IPS-18c (cell line): ENCODE measurements at regions not wholly inside any gene's neighbourhood (a gene's known extent, or its start where the extent isn't known, plus 50 kb on each side); places are given as distances from the start of the nearest gene placed in this dataset.
"Not testable (repeated sequence)": the region's sequence is repeated elsewhere in the genome, so short reads cannot be mapped to it uniquely, and the experiment has no call there.

Experiments
- H3K4me3 ChIP-seq: 2 replicates; pipeline ENCODE4 v1.7.0; 2013; ENCODE audit warnings: low read depth, mild to moderate bottlenecking, low read length, moderate library complexity; ENCODE audit not compliant: insufficient read depth
- H3K9me3 ChIP-seq: one replicate; pipeline ENCODE4 v1.6.1; 2013; ENCODE audit warnings: mild to moderate bottlenecking, low read length, moderate library complexity; ENCODE audit not compliant: control insufficient read depth, insufficient read depth

GRCh38 chr4:126486377-126486776 is 1146.4 kb upstream of the INTU start:
- Histone ChIP-seq H3K4me3 (no peak overlapping the region), H3K9me3 (no peaks in the 10 kb centered on the region)

- Histone ChIP-seq H3K9me3 (no peaks in the 10 kb centered on the region), H3K4me3 (no peak overlapping the region)
These were observed 1142.8 kb upstream of the INTU start for GRCh38 chr4:126489826-126490463.

DNA sequence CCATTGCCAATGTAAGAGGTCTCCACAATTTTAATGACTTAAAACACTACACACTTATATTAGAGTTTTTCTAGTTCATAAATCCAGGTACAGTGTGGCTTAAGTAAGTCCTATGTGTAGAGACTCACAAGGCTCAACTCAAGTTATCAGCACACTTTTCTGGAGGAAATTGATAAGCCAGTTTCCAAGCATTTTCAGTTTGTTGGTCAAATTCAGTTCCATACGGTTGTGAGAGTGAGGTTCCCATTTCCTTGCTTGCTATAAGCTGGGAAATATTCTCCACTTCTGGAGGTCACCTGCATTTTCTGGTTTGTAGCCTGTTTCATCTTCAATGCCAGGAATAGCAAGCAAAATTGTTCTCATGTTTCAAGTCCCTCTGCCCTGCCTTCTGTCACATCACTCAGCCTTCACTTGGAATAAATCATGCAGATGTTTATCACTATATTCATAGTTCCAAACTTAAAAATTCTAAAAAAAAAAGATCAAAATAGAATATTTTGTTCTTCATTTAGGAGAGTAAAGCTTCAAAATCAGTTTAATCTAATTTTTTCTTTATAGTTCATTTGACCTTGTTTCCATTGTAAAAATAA is 1137.5 kb upstream of the INTU start:
- peaks cover 2% of the 10 kb centered on the region for H3K9me3 ChIP-seq
- no peak overlapping the region for H3K4me3 ChIP-seq

DNA sequence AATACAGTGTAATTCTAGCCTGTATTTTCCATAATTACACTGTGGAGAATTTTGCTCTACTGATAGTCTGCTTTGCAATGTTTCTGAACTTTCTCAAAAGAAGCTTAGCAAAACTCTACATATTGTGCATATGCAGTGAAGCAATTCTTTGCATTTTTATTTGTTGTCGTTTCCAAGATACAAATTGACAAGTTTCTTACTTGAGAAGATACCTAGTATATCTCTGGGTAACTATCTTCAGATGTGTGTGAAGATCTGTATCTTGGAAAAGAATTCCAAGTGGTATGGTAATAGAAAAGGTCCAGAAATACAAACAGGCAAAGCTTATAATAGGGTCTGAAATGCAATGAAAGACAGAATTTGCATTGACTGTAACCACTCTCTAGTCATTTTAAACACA is 1119.8 kb upstream of the INTU start:
- Histone ChIP-seq H3K9me3 (no peaks in the 10 kb centered on the region), H3K4me3 (no peak overlapping the region)

DNA sequence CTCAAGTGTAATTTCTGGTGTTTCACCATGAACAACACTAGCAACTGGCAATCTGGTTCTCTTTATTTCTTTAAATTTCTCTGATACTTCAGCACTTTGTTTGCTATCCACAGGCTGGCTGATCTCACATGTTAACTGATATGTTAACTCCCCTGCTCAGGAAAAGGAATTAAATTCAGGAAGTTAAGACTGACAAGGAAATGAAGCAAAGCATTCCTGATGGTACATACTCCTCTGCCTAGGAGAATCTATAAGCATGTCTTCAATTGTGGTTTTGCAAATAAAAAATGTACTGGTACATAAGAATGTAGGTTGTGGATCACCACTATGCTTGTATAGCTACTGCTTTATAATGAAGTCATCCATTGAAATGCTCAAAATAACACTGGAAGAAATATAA is 1119.2 kb upstream of the INTU start:
- Histone ChIP-seq H3K4me3 (no peak overlapping the region), H3K9me3 (no peaks in the 10 kb centered on the region)

- H3K4me3 ChIP-seq = no peak overlapping the region
- H3K9me3 ChIP-seq = peaks cover 2% of the 10 kb centered on the region
These were observed 1112.0 kb upstream of the INTU start for GRCh38 chr4:126520731-126521130.

GRCh38 chr4:126525400-126525799 is 1107.4 kb upstream of the INTU start:
- not testable (repeated sequence) for H3K9me3 ChIP-seq, H3K4me3 ChIP-seq

- peaks cover 4% of the 10 kb centered on the region for H3K9me3 ChIP-seq
- no peak overlapping the region; the same call in 1 of the 2 replicates for H3K4me3 ChIP-seq
These were observed 1106.4 kb upstream of the INTU start for GRCh38 chr4:126526335-126526734.

- peaks cover 2% of the 10 kb centered on the region for H3K9me3 ChIP-seq
- no peak overlapping the region for H3K4me3 ChIP-seq
These were observed 1102.8 kb upstream of the INTU start for GRCh38 chr4:126529997-126530396.

DNA sequence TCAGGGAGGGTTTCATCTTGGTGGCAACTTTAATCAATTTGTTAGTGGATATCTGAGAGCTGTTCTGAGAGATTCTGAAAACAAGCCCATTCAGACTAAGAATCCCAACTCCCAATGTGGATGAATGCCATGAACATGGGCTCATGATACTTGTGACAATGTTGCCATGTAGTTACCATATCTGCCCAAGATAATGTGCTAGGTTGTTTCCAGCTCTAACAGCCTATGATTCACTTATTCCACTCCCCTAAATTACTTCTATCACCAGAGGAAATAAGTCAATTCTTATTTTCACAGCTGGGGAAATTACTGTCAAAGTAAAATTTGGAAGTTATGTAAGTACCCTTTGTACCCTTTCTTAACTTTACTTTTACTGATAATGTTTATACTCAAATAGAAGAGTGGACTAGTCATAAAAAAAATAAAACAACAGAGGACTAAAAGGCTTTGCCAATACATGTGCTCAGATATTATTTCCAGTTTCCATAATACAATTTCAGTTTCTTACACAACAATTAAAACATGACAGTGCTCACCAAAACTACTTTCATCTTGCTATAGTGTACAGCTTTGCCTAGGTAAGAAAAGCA is 1101.7 kb upstream of the INTU start:
- Histone ChIP-seq H3K4me3 (no peak overlapping the region), H3K9me3 (peaks cover 2% of the 10 kb centered on the region)

GRCh38 chr4:126532527-126532926 is 1100.2 kb upstream of the INTU start:
- Histone ChIP-seq H3K4me3 (no peak overlapping the region), H3K9me3 (peaks cover 2% of the 10 kb centered on the region)

DNA sequence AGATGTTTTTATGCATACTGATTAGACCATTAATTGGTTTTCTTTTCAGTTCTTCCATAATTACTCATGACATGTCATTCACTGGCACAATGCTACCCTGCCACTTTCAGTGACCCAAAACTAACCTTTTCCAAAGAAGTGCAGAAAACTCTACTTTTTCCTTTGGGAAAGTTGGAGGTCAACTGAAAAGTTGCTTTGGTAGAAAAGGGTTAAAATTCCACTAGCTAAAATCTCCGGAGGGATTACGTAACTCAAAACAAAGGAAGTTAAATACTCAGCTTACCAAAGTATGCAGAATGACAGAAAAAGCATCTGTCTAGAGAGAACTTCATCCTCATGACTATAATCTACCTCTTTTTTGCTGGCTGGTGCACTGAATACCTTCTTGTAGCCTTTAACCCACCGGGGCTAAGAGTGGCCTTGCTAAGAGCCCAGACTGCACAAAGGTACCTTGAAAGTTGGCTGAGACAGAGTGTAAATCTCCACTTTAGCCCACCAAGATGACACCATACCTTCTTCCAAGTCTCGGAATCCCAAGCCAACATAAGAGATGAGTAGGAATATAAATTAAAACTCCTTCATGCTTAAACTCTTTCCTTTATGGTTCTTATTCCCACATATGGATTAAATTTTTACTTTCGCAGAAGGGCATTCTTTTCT is 1099.5 kb upstream of the INTU start:
- Histone ChIP-seq H3K9me3 (no peaks in the 10 kb centered on the region), H3K4me3 (no peak overlapping the region)

DNA sequence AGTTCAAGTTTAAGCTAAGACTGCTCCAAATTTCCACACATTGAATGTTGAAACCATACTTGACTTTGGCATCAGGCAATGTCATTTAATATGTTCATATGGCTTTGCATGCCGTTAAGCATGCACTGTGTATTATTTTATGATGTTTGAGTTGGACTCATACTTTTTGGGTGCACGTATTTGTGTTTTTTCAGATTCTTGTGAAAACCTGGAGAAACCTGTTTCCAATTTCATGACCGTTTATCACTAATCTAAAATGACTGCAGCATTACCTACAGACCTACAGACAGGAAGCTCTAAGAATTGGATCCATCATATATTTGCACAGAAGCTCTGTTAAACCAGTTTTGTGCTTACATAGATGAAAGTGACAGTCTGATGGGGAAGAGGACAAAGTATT is 1093.0 kb upstream of the INTU start:
- Histone ChIP-seq H3K9me3 (no peaks in the 10 kb centered on the region), H3K4me3 (no peak overlapping the region)

- Histone ChIP-seq H3K4me3 (no peak overlapping the region), H3K9me3 (no peaks in the 10 kb centered on the region)
These were observed 1090.9 kb upstream of the INTU start for GRCh38 chr4:126541820-126542219.

DNA sequence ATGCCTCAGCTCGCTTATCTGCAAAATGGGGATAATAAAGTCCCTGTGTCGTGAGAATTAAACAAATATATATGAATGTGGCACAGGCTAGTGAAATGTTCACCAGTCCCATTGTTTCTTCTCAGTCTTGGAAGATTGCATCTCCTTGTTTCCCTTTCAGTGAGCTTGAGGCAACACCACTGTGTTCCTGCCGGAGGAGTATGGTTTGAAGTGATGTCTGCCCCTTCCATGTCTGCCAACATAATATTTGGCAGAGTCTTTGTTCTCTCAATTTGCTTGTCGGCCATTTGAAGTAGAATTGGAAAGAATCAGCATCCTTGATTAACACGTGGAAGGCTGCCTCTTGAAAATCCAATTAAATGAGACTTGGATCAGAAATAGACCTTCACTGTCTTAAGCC is 1088.5 kb upstream of the INTU start:
- no peak overlapping the region for H3K4me3 ChIP-seq
- H3K9me3 ChIP-seq = no peaks in the 10 kb centered on the region

DNA sequence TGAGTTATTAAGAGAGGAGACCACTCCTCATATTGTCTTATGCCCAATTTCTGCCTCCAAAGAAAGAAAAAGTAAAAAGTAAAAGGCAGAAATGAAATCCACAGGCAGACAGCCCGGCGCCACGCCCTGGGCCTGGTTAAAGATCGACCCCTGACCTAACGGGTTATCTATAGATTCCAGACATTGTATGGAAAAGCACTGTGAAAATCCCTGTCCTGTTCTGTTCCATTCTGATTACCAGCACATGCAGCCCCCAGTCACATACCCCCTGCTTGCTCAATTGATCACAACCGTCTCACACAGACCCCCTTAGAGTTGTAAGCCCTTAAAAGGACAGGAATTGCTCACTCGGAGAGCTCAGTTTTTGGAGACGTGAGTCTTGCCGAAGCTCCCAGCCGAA is 1086.6 kb upstream of the INTU start:
- not testable (repeated sequence) for H3K4me3 ChIP-seq, H3K9me3 ChIP-seq

- Histone ChIP-seq H3K4me3 (no peak overlapping the region), H3K9me3 (no peaks in the 10 kb centered on the region)
These were observed 1085.4 kb upstream of the INTU start for GRCh38 chr4:126547352-126547751.

DNA sequence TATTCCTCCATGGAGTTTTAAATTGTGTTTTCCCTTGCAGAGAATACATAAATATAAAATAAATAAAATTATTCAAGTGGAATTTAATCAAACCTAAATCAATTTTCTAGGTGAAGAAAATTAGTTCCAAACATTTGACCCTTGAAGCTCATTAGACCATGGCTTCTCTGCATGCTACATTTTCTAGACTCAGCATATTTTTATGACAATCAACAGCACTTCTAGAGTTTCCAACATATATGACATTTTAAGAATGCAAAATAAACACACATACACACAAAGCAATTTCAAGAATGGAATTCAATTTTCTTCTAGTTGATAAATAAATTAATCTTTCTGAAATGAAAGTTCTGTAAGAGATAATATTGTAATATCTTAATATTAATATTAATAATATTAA is 1083.9 kb upstream of the INTU start:
- Histone ChIP-seq H3K9me3 (no peaks in the 10 kb centered on the region), H3K4me3 (no peak overlapping the region)
